Stimulated activated CD4-positive, alpha-beta T cell treated with anti-CD3 and anti-CD28 coated beads, Interleukin-1b, Interleukin-23, amount 100 ng/mL, for 4 hours (primary cell): ENCODE measurements at regions not wholly inside any gene's neighbourhood (a gene's known extent, or its start where the extent isn't known, plus 50 kb on each side); places are given as distances from the start of the nearest gene placed in this dataset.
"Not testable (repeated sequence)": the region's sequence is repeated elsewhere in the genome, so short reads cannot be mapped to it uniquely, and the experiment has no call there.

Experiments
- DNase-seq, 2 donors: peaks; one replicate each; pipeline ENCODE4 v3.0.0-alpha.2; 2020; ENCODE audit warnings: low read depth in 2 of 2

DNA sequence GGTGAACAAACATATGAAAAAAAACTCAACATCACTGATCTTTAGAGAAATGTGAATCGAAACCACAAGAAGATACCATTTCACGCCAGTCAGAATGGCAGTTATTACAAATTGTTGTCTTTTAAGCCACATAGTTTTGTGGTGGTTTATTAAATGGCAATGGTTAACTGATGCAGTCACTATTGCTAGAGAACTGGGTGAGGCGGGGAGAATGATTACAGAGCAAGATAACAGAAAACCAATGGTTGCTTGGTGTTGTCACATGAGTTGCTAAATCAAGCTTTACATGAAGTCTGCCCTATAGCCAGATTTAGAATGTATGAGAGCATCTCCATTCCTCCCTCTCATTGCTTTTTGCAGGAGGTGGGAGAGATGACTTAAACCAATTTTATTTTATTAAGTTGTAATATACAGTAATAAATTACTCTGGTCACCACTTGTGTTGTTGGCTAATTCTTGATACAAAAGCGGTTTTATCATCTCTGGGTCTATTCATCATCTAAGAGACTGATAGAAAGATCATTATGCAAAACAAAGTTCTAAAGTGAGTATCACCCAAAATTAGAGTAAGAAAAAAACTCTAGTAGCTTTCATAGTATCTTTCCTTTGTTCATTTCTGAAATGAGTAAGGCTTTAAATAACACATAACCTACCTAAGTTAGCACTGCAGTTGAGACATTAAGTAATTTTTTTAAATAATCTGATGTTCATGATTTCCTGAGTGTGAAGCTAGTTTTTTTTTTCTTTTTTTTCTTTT lies 859.5 kb downstream of the STIM2 start:
- no peak for DNase-seq

DNA sequence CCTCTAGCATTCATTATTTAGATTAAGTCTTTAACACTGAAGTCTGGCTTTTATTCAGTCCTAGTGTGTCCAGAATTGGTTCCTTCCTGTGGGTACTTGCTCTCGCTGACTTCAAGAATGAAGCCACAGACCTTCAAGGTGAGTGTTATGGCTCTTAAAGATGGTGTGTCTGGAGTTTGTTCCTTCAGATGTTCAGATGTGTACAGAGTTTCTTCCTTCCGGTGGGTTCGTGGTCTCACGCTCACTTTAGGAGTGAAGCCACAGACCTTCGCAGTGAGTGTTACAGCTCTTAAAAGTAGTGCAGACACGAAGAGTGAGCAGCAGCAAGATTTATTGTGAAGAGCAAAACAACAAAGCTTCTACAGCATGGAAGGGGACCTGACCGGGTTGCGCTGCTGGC lies 860.6 kb downstream of the STIM2 start:
- DNase-seq, result no peak

DNA sequence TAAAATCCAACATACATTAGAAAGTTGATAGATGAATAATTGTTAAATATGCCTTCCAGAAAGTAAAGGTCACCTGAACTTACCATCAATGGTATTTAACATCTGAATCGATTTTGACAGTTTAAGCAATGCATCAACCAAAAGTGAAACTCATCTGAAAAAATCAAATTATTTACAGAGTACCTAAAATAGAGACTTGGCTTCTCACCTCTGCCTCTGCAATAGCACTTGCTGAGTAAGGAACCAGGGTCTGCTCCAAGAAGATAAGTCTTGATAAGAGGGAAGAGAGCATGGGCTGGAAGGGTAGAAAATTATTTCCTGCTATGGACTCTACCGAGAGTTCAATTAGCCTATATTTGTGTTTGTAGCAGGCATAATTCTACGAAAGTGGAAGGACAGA lies 868.3 kb downstream of the STIM2 start:
- DNase-seq, result no peak

DNA sequence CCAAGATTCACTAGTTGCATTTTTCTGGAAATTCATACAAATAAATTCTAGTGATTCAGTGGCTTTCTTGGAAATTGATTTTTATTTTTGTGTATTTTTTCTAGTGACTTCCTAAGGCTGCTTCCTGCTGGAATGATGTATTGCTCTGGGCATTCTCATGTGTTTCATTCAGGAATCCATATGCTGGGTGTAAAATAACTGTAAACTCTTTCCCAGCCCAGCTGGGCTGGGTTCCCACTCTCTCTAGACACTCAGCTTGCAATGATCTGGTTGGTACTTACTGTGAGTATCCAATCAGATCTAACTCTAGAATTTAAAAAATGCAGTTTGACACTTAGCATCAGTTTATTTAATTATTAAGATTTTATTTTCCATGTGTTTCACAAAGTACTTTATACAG lies 882.2 kb downstream of the STIM2 start:
- no peak for DNase-seq

GRCh38 chr4:27759611-27760575 lies 899.3 kb downstream of the STIM2 start:
- no peak for DNase-seq

DNA sequence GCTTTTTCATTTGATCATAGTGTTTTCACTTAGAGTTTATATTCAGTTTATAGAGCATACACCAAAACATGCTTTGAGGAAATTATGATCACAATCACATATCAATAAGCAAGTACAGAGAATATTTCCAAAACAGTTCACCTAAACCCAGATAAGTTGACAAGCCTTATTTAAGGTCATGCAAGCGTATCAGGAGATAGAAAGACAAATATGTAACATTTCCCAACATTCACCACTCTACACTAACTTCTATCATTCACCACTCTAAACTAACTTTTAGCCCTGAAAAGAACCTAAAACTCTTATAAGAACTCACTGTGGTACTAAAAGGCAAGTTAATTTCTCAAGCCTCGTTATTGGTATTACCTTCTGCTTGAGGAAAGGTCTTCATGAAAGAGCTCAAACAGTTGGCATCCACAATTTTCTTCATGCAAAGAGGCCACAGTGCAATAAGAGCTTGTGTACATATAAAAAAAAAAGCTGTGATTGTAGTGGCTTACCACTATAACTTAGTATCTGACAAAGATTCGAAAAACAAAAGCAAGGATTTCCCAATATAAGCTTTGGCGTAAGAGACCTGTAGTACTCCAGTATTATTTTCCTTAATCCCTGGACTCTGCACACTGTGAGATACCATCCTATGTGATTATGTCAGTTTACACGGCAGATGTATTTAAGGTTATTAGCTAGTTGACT lies 903.3 kb downstream of the STIM2 start:
- no peak for DNase-seq

DNA sequence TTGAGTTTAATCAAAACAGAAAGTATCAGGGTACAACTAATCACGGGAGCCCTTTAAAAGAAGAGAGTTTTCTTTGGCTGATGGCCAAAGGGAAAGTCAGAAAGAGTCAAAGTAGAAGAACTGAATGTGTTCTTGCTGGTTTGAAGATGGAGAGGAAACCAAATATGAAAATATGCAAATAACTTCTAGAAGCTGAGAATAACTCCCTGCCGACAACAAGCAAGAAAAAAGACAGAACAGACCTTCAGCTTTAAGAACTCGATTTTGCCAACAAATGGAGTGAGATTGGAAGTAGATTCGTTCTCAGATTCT lies 903.8 kb downstream of the STIM2 start:
- DNase-seq, result no peak

- DNase-seq, result no peak
Measured at GRCh38 chr4:27770895-27771294, 910.3 kb downstream of the STIM2 start.

DNA sequence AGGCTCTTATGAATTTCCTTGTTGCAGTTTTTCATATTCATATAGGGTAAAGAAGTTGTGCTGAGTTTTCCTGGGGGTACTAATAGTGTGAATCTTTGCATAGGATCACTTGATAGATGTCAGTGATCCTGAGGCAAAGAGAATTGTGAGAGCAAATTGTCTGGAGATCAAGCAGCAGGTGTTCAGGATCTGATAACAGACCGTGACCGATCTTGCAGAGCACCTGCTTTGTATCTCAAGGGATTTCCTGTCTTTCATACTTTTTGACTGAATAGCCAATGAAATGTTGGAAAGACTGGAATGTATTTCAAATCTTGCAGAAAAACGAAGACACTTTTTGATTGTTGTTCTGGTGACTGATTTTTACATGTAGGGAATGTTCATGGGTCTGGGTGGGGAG lies 914.5 kb downstream of the STIM2 start:
- no peak for DNase-seq

DNA sequence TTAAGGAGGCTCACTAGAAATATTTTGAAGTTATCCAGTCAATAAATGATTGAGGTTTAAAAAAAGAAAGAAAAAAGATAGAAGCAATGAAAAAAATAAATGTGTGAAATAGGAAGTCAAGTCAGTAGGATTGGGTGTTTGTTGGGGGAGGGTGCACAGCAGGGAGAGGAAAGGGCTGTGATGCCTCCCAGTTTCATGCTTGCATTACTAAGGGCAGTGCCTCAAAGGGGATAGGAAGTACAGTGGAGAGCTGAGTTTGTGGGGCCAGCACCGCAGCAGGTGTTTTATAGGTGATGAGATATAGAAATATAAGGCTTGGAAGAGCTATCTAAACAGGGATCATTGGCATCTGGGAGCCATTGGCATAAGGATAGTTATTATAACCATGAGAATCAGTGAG lies 919.2 kb downstream of the STIM2 start:
- no peak for DNase-seq

DNA sequence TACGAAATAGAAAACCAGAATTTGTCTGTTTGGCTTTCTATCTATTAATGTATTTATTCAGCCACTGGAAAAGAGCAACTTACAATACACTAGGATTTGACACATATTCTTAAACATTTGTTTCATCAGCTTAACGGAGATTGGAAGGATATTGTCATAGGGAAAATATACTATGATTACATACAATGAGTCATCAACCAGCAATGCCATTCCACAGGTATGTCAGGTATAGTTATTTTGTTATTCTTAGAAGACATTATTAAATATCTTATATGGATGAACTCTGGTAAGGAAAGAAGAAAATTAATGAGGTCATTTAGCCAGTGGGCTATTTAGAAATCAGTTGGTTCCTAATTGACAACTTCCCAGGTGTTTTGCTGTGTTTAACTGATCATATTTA lies 926.6 kb downstream of the STIM2 start:
- DNase-seq, result no peak

DNA sequence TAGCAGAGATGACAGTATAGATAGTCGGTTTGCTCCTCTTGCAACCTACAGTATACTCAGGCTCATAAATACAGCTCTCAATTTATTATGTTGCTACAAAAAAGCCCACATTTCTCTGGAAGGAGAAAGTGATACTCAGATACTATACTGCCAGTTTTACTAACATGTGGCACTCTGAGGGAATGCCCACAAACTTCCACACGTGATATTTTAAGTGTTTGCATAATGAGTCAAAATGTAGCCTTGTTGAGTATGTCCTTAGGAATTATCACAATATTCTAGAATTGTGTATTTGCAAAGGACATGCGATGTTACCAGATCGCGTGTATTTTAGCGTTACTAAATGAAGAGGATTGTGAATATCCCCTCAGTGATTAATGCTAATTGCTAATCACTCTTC lies 929.1 kb downstream of the STIM2 start:
- no peak for DNase-seq

DNA sequence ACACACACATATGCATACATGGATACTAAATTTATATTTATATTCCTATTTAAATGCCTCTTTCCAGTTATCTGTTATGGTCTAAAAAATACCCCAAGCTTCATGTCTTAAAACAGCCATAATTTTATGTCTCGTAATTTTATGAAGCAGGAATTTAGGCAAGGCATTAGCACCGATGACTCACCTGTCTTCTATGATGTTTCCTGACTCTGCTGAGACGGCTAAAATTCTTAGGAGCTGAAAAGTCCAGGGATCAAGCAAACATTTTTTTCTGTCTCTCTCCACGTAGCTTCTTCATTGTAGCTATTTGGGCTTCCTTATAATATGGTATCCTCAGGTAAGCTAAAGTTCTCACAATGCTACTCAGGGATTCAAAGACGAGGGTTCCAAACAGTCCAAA lies 930.3 kb downstream of the STIM2 start:
- DNase-seq, result no peak

GRCh38 chr4:27791640-27792039 lies 931.0 kb downstream of the STIM2 start:
- no peak for DNase-seq

DNA sequence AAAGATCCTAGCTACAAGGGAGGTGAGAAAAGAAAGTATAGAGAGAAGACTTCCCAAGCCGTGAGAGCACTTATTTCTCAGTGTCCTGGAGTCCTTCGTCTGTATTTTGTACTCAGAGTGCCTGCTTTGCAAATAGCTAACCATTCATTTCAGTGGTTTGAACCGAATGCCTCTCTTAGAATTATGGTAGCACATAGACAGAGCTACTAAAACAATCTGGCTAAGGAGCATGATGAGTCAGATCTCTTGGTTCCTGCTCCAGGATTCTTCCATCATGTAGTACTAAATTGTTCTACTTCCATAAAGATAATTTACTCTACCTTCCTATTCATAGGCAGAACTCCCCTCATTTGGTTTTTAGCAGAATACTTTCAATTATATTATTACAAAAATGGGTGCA lies 946.6 kb downstream of the STIM2 start:
- DNase-seq, result no peak

DNA sequence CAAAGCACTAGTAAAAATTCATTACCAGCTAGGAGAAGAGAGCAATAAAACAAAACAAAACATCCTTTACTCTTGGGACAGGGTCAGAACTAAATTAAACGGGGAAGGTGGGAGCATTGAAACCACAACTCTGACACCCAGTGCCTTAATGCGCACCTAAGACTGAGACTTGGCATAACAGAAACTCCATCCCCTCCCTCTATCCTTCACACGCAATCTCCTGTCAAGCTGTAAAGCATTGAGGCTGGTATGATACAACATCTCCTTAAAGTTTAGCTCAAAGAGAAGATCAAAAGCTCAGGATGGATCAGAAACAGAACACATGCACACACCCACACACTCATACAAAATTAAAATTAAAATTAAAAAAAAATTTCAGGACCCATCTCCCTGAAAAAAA lies 951.3 kb downstream of the STIM2 start:
- DNase-seq, result no peak

GRCh38 chr4:27813226-27813625 lies 952.6 kb downstream of the STIM2 start:
- DNase-seq, result not testable (repeated sequence)

DNA sequence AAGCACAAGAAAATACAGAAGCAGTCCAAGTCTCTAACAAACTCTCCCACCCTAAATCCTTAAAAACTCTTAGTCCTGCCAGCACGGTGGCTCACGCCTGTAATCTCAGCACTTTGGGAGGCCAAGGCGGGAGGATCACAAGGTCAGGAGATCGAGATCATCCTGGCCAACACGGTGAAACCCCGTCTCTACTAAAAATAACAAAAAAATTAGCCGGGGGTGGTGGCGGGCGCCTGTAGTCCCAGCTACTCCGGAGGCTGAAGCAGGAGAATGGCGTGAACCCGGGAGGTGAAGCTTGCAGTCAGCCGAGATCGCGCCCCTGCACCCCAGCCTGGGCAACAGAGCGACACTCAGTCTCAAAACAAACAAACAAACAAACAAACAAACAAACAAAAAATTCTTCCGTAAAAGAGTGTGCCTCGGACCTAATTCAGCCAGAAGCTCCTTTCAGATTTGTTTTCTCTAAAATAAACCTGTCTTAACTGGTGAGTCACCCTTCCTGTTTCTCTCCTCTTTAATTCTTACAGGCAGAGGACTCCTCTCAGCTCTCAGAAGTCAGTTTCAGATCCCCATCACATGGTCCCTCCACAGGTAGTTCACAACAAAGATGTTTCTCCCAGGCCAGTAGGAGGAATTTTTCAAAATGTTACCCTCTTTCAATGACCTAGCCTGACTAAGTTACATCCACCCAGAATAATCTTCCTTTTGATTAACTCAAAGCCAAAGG lies 953.2 kb downstream of the STIM2 start:
- DNase-seq, result not testable (repeated sequence)

GRCh38 chr4:27819246-27819645 lies 958.6 kb downstream of the STIM2 start:
- no peak for DNase-seq

- no peak for DNase-seq
Measured at GRCh38 chr4:27828843-27829242, 968.2 kb downstream of the STIM2 start.

GRCh38 chr4:27830251-27830650 lies 969.6 kb downstream of the STIM2 start:
- DNase-seq, result no peak

DNA sequence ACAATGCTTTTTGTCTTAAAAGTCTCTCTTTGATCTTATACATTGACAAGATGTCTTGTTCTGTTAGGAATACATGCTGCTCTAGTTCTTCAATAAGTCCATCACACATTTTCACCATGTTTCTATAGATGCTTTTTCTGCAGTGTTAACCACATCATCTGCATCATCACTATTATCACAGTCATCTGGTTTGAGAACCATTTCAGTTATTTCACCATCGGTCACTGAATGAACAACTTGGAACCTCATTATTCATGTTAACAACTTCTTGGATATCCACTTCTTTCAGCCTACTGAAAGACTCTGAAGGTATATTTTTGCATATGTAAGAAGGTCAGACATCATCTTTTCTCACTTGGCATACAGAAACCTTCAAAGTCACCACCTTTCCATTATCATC lies 975.2 kb downstream of the STIM2 start:
- DNase-seq, result no peak
